ENCODE measurements at regions not wholly inside any gene's neighbourhood (a gene's known extent, or its start where the extent isn't known, plus 50 kb on each side); places are given as distances from the start of the nearest gene placed in this dataset.

GRCh38 chr5:25619273-25619672 is 974.5 kb upstream of the CDH10 start:
- TF ChIP-seq PATZ1 (CRISPR knock-in tag; IDR thresholded peaks at IDR 0.05; ENCODE audit: borderline replicate concordance) (no peak), ZFP3 (CRISPR knock-in tag; IDR thresholded peaks at IDR 0.05) (no peak), TOX (CRISPR knock-in tag; IDR thresholded peaks at IDR 0.05; ENCODE audit: borderline replicate concordance) (no peak)

Measured in SK-N-SH treated with all-trans-retinoic acid at 6 μM for 48 hours (cell line).